ENCODE measurements at regions not wholly inside any gene's neighbourhood (a gene's known extent, or its start where the extent isn't known, plus 50 kb on each side); places are given as distances from the start of the nearest gene placed in this dataset.
"Not testable (repeated sequence)": the region's sequence is repeated elsewhere in the genome, so short reads cannot be mapped to it uniquely, and the experiment has no call there.

DNA sequence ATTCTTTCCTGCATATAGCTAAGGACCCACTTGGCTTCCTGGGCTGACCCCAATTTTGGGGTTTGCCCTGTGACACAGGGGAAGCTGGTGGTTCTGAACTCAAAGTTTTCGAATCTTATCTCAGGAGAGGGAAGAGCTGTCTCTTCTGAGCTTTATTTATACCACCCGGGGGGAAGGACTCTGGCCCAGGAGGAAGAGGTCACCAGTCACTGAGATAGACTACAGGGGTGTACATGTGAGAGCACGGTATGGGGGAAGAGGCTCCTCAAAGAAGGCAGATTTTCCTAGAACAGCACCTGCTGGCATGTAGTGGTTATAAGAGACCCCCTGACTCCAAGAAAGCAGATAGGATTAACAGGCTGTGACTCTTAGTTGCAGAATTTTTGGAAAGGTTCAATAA lies 101.8 kb upstream of the ELMO1 start:
- no CpG with 5 or more reads among the region's 3 CpGs for WGBS (ENCODE audit: extremely low coverage, insufficient coverage, insufficient read length)

DNA sequence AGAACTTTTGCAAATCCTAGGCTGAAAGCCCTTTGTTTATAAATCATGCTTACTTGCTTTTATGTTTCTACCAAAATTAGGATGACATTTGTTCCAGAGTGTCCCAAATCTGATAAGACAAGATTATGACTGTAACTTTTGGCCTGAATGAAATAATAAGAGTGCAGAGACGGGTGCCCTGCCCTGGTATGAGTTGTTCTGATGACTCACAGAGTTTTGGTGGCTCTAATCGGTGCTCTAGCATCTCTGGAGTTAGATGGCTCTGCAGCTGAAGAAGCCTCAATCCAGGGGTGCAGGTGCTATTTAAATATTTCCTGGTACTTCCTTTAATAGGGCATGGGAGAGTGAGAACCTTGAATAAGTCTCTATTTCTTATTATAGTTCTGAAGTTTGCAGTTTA lies 102.2 kb upstream of the ELMO1 start:
- Histone ChIP-seq H2AK5ac (ENCODE audit: low read length) (no peak overlapping the region), H3K18ac (ENCODE audit: low read length) (no peak overlapping the region), H4K12ac (ENCODE audit: low read depth, low read length) (no peak overlapping the region), H3K27ac (ENCODE audit: low read depth, low read length) (no peak overlapping the region), H3K4me2 (ENCODE audit: low read length) (no peak overlapping the region), H2BK120ac (ENCODE audit: insufficient read depth, low read length, poor library complexity) (no peak overlapping the region), H2BK5ac (ENCODE audit: low read depth, low read length, poor library complexity) (no peak overlapping the region), H2BK12ac (ENCODE audit: low read length) (no peak overlapping the region), H3K79me2 (ENCODE audit: control insufficient read depth, insufficient read depth, low read length, poor library complexity) (no peaks in the 10 kb centered on the region), H3K79me1 (ENCODE audit: low read length) (no peaks in the 10 kb centered on the region), H4K91ac (ENCODE audit: low read depth, low read length) (no peak overlapping the region), H3K23ac (ENCODE audit: low read length) (no peak overlapping the region), H4K8ac (ENCODE audit: low read depth, low read length) (no peak overlapping the region), H3K9me3 (ENCODE audit: insufficient read depth, low read depth, low read length) (peaks cover 6% of the 10 kb centered on the region), H3K4ac (ENCODE audit: low read depth, low read length) (no peak overlapping the region), H3K4me1 (ENCODE audit: control insufficient read depth in 1 of 2, insufficient read depth in 2 of 2, low read length in 2 of 2) (peaks cover 2% of the 10 kb centered on the region in 2 experiments), H3K27me3 (ENCODE audit: insufficient read depth, low read length) (no peaks in the 10 kb centered on the region), H3K9ac (ENCODE audit: low read length) (no peak overlapping the region), H2AFZ (ENCODE audit: insufficient read depth, low read length, poor library complexity) (no peak overlapping the region), H3K36me3 (ENCODE audit: control insufficient read depth in 1 of 2, insufficient read depth in 2 of 2, low read length in 2 of 2) (no peaks in the 10 kb centered on the region), H3K14ac (ENCODE audit: low read length) (no peak overlapping the region), H3K4me3 (ENCODE audit: low read depth, low read length) (no peak overlapping the region)
- WGBS (ENCODE audit: extremely low coverage, insufficient coverage, insufficient read length): no CpG with 5 or more reads among the region's 2 CpGs
- peak; percentile 19 to 48 for DNase-seq

More for the DNA sequence above, 101.8 kb upstream of the ELMO1 start:
- H3K18ac ChIP-seq (ENCODE audit: low read length): no peak overlapping the region
- H3K14ac ChIP-seq (ENCODE audit: low read length): no peak overlapping the region
- H3K9me3 ChIP-seq (ENCODE audit: insufficient read depth, low read depth, low read length): peaks cover 5% of the 10 kb centered on the region
- H4K12ac ChIP-seq (ENCODE audit: low read depth, low read length): no peak overlapping the region
- no peak overlapping the region for H4K91ac ChIP-seq (ENCODE audit: low read depth, low read length)
- peaks cover 2% of the 10 kb centered on the region in 2 experiments for H3K4me1 ChIP-seq (ENCODE audit: control insufficient read depth in 1 of 2, insufficient read depth in 2 of 2, low read length in 2 of 2)
- H3K4me3 ChIP-seq (ENCODE audit: low read depth, low read length): no peak overlapping the region
- no peak overlapping the region for H2BK5ac ChIP-seq (ENCODE audit: low read depth, low read length, poor library complexity)
- no peak overlapping the region for H2BK12ac ChIP-seq (ENCODE audit: low read length)
- no peaks in the 10 kb centered on the region for H3K36me3 ChIP-seq (ENCODE audit: control insufficient read depth in 1 of 2, insufficient read depth in 2 of 2, low read length in 2 of 2)
- H3K27me3 ChIP-seq (ENCODE audit: insufficient read depth, low read length): no peaks in the 10 kb centered on the region
- no peak for DNase-seq
- no peak overlapping the region for H2BK120ac ChIP-seq (ENCODE audit: insufficient read depth, low read length, poor library complexity)
- no peak overlapping the region for H2AK5ac ChIP-seq (ENCODE audit: low read length)
- no peaks in the 10 kb centered on the region for H3K79me1 ChIP-seq (ENCODE audit: low read length)
- no peaks in the 10 kb centered on the region for H3K79me2 ChIP-seq (ENCODE audit: control insufficient read depth, insufficient read depth, low read length, poor library complexity)
- H3K4me2 ChIP-seq (ENCODE audit: low read length): no peak overlapping the region
- no peak overlapping the region for H3K27ac ChIP-seq (ENCODE audit: low read depth, low read length)
- H2AFZ ChIP-seq (ENCODE audit: insufficient read depth, low read length, poor library complexity): no peak overlapping the region
- H3K23ac ChIP-seq (ENCODE audit: low read length): no peak overlapping the region
- H4K8ac ChIP-seq (ENCODE audit: low read depth, low read length): no peak overlapping the region
- no peak overlapping the region for H3K4ac ChIP-seq (ENCODE audit: low read depth, low read length)
- H3K9ac ChIP-seq (ENCODE audit: low read length): no peak overlapping the region

DNA sequence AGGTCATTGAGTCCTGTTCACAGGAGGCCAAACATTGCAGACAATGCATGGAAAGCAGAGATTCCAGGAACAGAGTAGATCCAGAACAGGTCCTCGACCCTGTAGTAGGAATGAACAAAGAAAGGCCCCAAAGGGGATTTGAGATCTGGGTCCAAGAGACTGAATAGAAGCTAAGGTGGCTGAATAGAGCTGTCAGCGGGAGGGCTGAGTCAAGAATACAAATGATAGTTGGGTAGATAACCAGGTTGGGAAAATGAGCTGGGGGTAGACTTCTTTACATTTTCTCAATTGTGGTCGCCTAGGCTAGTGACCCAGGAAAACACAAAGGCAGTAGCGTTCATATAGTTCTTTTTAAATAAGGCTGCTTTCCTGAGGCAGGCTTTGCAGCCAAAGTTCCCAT lies 103.4 kb upstream of the ELMO1 start:
- Histone ChIP-seq H4K12ac (ENCODE audit: low read depth, low read length) (no peak overlapping the region), H3K79me1 (ENCODE audit: low read length) (no peaks in the 10 kb centered on the region), H3K79me2 (ENCODE audit: control insufficient read depth, insufficient read depth, low read length, poor library complexity) (no peaks in the 10 kb centered on the region), H2BK12ac (ENCODE audit: low read length) (no peak overlapping the region), H2AK5ac (ENCODE audit: low read length) (no peak overlapping the region), H3K9ac (ENCODE audit: low read length) (no peak overlapping the region), H4K8ac (ENCODE audit: low read depth, low read length) (no peak overlapping the region), H3K14ac (ENCODE audit: low read length) (no peak overlapping the region), H3K9me3 (ENCODE audit: insufficient read depth, low read depth, low read length) (peaks cover 6% of the 10 kb centered on the region), H2BK120ac (ENCODE audit: insufficient read depth, low read length, poor library complexity) (no peak overlapping the region), H4K91ac (ENCODE audit: low read depth, low read length) (no peak overlapping the region), H3K18ac (ENCODE audit: low read length) (no peak overlapping the region), H3K36me3 (ENCODE audit: control insufficient read depth in 1 of 2, insufficient read depth in 2 of 2, low read length in 2 of 2) (no peaks in the 10 kb centered on the region), H3K4me3 (ENCODE audit: low read depth, low read length) (no peak overlapping the region), H3K27me3 (ENCODE audit: insufficient read depth, low read length) (no peaks in the 10 kb centered on the region), H3K4me1 (ENCODE audit: control insufficient read depth in 1 of 2, insufficient read depth in 2 of 2, low read length in 2 of 2) (peaks cover under 1% of the 10 kb centered on the region in 2 experiments), H3K4ac (ENCODE audit: low read depth, low read length) (no peak overlapping the region), H2BK5ac (ENCODE audit: low read depth, low read length, poor library complexity) (no peak overlapping the region), H3K4me2 (ENCODE audit: low read length) (no peak overlapping the region), H3K23ac (ENCODE audit: low read length) (no peak overlapping the region), H2AFZ (ENCODE audit: insufficient read depth, low read length, poor library complexity) (no peak overlapping the region), H3K27ac (ENCODE audit: low read depth, low read length) (no peak overlapping the region)
- WGBS (ENCODE audit: extremely low coverage, insufficient coverage, insufficient read length): no CpG with 5 or more reads among the region's 4 CpGs
- no peak for DNase-seq

DNA sequence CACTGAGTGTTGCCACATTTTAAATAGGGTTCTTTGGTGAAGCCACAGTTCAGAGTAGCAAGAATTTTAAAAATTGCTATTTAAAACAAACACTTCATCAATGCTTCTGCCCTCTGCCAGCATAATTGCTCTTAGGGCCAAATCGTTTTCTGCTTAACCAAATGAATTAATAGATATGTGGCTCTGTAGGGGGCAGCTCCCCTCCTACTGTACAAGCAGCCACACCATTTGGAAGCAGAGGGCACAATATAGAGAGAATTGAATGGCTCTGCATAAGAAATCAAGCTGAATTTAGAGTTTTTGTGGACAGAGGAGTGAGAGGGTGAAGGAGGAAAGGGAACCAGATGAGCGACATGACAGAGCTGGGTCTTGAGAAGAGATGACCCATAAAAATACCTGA lies 103.8 kb upstream of the ELMO1 start:
- H3K79me2 ChIP-seq (ENCODE audit: control insufficient read depth, insufficient read depth, low read length, poor library complexity); H3K14ac ChIP-seq (ENCODE audit: low read length); H4K91ac ChIP-seq (ENCODE audit: low read depth, low read length); H3K4me1 ChIP-seq (ENCODE audit: control insufficient read depth in 1 of 2, insufficient read depth in 2 of 2, low read length in 2 of 2); H4K12ac ChIP-seq (ENCODE audit: low read depth, low read length); H4K8ac ChIP-seq (ENCODE audit: low read depth, low read length); H2BK5ac ChIP-seq (ENCODE audit: low read depth, low read length, poor library complexity); H3K27ac ChIP-seq (ENCODE audit: low read depth, low read length); H2AK5ac ChIP-seq (ENCODE audit: low read length); H3K79me1 ChIP-seq (ENCODE audit: low read length); H3K9ac ChIP-seq (ENCODE audit: low read length); H3K36me3 ChIP-seq (ENCODE audit: control insufficient read depth in 1 of 2, insufficient read depth in 2 of 2, low read length in 2 of 2); H3K4me3 ChIP-seq (ENCODE audit: low read depth, low read length); H3K4me2 ChIP-seq (ENCODE audit: low read length); H2BK120ac ChIP-seq (ENCODE audit: insufficient read depth, low read length, poor library complexity); H3K27me3 ChIP-seq (ENCODE audit: insufficient read depth, low read length); H3K9me3 ChIP-seq (ENCODE audit: insufficient read depth, low read depth, low read length); H2BK12ac ChIP-seq (ENCODE audit: low read length); H2AFZ ChIP-seq (ENCODE audit: insufficient read depth, low read length, poor library complexity); DNase-seq; H3K18ac ChIP-seq (ENCODE audit: low read length); H3K4ac ChIP-seq (ENCODE audit: low read depth, low read length); H3K23ac ChIP-seq (ENCODE audit: low read length): not testable (repeated sequence)
- WGBS (ENCODE audit: extremely low coverage, insufficient coverage, insufficient read length): no CpG with 5 or more reads among the region's 2 CpGs

Measured in trophoblast cell (in vitro differentiated cells and primary cell).